ENCODE measurements at regions not wholly inside any gene's neighbourhood (a gene's known extent, or its start where the extent isn't known, plus 50 kb on each side); places are given as distances from the start of the nearest gene placed in this dataset.

DNA sequence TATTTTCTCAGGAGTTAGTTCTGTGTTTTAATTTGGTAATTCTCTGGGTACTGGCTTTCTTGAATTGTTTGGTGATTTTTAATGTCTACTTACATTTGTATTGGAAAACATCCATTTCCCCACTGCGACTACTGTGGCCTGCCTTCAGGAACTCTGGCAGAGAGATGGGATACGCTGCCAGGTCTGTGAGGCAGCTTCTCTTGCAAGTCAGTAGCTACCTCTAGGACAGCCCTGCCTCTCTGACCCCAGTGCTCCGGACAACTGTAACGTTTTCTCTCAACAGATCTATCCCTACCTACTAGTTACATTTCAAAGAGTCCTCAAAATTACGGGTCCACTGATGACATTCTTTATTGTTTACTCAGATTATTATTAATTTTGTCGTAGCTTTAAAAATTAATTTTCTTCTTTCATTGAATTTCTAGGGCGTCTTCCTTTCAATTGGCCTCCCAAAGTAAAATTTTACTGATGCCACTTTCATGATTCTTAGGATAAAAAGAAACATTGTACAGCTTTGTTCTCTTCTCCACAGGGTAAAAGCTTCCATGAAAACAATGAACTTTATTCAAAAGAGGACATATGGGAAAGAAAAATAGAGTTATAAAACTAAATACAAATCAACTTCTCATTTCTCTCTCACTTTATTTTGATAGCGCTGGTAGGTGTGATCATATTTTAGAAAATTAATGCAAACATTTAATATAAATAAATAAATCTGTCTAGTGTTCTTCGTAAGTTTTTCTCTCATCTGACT, 123.2 kb upstream of the GOLGA8J start:
- DNase-seq = no peak
- intact Hi-C loops (cut with DNase I) = no loop called here

DNA sequence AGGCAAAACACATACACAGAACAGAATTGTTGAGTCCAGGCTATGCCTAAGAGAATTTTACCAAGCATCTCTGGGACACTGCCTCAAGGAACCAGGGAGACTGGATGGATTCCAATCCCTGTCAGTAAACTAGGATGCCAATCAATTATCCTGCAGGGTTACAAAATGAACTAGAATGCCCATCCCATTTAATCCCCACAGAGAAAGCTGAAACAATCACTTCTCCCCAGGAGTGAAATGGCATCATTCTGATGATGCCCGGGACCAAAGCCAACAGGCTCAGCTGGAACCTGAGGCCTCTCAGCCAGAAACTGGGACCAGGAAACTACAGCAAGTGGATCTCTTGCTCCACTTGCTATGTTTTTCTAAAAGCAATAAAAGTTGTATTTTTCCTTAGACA, 130.0 kb upstream of the TJP1 start:
- intact Hi-C loops (cut with DNase I) = no loop called here
- DNase-seq = peak in 9 of 10 donors; percentile 54 to 94 (median 72)

- intact Hi-C loops (cut with DNase I) = no loop called here
- no peak for DNase-seq
Observed at GRCh38 chr15:29945943-29946596, 123.8 kb upstream of the TJP1 start.

- intact Hi-C loops (cut with DNase I) = no loop called here
- DNase-seq = no peak
Observed at GRCh38 chr15:29944925-29945324, 122.7 kb upstream of the TJP1 start.

DNA sequence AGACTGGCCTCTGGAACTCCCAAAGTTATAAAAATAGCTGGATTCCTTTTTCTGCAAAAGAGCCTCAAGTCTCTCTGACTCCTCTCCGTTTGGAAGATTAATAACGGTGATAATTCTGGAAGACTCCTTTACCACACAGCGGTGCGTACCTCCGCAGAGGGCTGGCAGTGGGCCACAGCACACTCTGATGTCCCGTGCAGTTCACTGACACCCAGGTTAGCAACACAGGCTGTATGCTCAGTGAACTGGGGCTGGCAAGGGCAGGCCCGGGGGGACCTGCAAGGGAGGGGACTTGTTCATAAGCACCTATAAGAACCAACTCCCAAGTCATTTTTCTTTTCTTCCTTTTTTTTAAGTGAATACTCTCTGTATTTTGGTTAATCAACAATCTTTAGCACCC, 120.3 kb upstream of the TJP1 start:
- intact Hi-C loops (cut with DNase I) = loop anchor here (2.0 kb wide), 1 partner anchor 100 kb away; no protein-coding TSS in a partner anchor
- peak in 1 of 10 donors; percentile 66 for DNase-seq

- DNase-seq = peak in 1 of 10 donors; percentile 53
- intact Hi-C loops (cut with DNase I) = loop anchor here (2.0 kb wide), 1 partner anchor 101 kb away; no protein-coding TSS in a partner anchor
Observed at GRCh38 chr15:29942143-29942542, 119.9 kb upstream of the TJP1 start.

DNA sequence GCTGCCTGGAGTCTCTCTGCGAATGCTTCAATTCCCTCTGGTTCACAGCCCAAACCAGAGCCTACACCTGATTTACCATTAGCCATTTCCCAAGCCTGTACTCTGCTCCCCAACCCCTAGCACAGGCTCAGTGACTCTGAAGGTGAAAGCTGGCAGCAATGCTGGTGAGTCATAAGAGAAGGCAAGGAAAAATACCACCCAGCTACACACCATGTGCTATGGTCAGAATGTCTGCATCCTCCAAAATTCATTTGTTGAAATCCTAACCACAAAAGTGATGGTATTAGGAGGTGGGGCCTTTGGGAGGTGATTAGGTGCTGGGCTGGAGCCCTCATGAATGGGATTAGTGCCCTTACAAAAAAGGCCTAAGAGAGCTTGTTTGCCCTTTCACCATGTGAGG, 117.1 kb upstream of the TJP1 start:
- intact Hi-C loops (cut with DNase I) = no loop called here
- peak in 1 of 10 donors; percentile 26 for DNase-seq

- intact Hi-C loops (cut with DNase I) = no loop called here
- peak in 2 of 10 donors; percentile 58 to 72 for DNase-seq
Observed at GRCh38 chr15:29938361-29939335, 116.4 kb upstream of the TJP1 start.

- intact Hi-C loops (cut with DNase I) = no loop called here
- no peak for DNase-seq
Observed at GRCh38 chr15:29937956-29938355, 115.7 kb upstream of the TJP1 start.

DNA sequence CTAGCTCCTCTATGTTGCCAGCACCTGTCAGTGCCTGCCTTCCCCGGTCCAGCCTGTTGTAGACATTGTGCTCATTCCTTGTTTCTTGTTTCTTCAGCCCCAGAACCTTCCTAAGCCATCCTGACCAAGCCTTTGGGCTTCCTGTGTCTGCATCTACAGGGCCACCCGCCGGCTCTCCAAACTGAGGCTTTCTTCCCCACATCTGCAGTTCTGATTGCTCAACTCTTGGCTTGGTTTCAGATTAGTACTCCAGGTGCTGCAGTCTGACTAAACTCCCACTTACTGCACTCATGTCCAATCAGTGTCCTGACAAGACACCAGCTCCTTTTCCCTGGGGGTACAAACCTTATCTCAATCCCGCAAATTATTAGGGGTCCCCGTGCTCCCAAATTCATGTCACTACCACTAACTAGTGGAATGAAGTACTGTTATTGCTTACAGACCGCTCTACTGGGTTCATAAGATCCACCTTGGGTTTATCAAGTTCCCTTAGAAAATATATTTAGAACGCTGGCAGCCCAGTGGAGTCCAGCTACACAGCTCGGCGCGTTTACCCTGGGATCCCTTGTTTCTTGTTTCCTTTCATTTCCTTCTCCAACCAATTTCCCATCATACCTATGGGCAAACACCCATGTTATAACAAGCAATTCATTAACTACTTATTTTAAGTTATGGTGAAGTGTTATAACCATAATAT, 114.2 kb upstream of the TJP1 start:
- DNase-seq = no peak
- intact Hi-C loops (cut with DNase I) = no loop called here

- intact Hi-C loops (cut with DNase I) = no loop called here
Observed at GRCh38 chr15:29935296-29936004, 113.2 kb upstream of the TJP1 start.

DNA sequence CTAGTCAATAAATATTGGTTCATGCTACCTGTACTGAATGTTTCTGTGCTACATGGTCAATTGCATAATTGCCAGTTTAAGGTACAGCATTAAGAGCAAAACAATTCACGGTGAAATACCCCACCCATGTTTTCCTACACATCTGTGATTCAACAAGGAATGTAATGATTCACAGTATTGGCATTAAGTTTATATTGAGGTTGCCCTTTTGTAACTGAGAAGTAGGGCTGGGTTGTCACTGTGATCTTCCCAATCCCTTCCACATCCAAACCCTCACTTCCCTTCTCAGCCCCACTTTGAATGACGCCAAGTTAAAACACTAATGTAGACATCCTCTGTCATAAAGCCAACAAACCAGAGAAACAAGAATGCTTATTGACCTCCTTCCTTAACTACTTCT, 112.0 kb upstream of the TJP1 start:
- intact Hi-C loops (cut with DNase I) = no loop called here

More at GRCh38 chr15:29935296-29936004, 113.2 kb upstream of the TJP1 start:
- DNase-seq = no peak

GRCh38 chr15:29933042-29933803, 111.0 kb upstream of the TJP1 start:
- no peak for DNase-seq
- intact Hi-C loops (cut with DNase I) = no loop called here

More for the DNA sequence above, 112.0 kb upstream of the TJP1 start:
- DNase-seq = no peak

DNA sequence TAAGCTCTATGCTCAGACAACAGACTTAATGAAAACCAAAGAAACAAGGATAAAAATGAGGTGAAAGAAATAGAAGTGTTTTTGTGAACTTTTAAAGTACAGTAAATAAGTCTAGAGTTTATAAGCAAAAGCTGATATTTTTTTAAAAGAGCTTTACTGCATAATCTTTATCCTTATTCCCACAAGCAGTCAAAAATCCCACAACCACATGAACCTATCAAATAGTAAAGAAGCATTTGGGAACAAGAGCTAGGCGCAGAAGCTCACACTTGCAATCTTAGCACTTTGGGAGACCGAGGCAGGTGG, 103.8 kb upstream of the TJP1 start:
- intact Hi-C loops (cut with DNase I) = loop anchor here (10.0 kb wide), 2 partner anchors 101 to 181 kb away; partner anchors contain the start of gene TJP1
- DNase-seq = no peak

DNA sequence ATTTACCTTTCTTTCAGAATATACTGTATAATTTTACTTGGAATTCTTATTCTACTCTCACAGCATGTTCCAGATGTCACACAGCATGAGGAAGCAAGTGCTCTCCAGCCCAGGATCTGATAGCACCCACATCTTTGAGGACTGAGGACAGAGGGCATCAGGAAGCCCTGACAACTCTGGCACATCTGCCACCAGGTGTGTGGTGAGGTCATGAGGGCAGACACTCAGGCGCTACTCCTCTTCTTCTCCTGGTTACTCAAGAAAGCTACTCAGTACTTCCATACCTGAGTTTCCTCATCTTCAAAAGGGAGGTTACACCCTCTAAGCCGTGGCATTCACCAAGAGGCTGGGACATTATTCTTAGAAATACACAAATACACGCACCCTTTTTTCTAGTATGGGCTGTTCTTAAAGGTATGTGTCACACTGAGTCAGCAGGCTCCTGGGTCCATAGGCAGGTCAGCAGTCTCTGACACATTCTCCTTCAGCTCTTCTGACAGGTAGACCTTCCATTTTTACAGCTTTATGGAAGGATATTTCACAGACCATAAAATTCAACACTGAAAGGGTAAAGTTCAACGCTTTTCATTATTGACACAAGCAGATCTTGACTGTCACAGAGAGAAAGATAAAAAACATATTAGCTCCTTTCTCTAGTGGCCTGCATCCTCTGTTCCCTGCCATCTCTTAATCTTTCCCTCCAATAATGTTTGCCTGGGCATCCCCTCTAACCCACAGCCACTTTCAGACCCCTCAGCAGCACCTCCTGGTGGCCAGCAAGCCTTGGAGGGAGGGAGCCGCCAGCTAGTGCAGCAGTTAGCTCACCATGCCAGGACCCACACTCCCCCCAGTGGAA, 103.2 kb upstream of the TJP1 start:
- intact Hi-C loops (cut with DNase I) = loop anchor here (10.0 kb wide), 2 partner anchors 101 to 181 kb away; partner anchors contain the start of gene TJP1
- peak in 4 of 10 donors; percentile 41 to 88 (median 62) for DNase-seq

DNA sequence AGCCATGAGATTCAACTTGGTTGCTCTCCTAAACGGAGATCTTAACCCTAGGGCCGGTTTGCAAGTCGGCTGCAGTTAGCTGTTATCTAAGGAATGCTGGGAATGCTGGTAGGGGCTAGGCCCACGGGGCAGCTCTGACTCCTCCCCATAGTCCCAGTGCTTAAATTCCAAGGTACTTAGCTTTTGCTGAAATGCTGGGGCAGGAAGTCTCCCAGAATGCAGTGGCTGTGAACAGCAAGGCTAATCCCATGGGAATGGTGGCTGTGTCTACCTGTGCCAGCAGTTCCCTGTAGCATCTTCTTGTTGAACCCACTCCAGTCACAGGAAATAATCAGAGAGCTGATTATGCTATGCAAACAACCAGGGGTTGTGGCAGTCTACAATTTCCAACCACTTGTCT, 102.5 kb upstream of the TJP1 start:
- intact Hi-C loops (cut with DNase I) = loop anchor here (10.0 kb wide), 2 partner anchors 100 to 180 kb away; partner anchors contain the start of gene TJP1
- DNase-seq = no peak

DNA sequence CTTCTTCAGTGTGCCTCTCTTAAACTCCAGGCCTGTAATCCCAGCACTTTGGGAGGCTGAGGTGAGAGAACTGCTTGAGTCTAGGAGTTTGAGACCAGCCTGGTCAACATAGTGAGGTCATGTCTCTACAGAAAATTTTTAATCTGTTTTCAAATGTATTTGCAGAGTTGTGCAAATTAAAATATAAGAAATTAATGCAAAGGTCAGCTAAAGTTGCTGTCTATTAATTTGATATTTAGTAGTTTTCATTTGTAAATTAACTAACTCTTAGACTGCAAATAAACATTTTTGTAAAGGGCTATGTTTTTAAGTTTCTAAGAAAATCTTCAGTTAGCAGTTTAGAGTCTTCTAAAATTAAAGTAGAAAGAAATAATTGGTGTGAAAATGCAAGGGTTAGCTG, 99.9 kb upstream of the TJP1 start:
- intact Hi-C loops (cut with DNase I) = loop anchor here (10.0 kb wide), 2 partner anchors 97 to 177 kb away; partner anchors contain the start of gene TJP1
- DNase-seq = no peak

Measured in posterior cingulate gyrus (tissue), 11 donors.